GM18498 (cell line): ENCODE measurements at regions not wholly inside any gene's neighbourhood (a gene's known extent, or its start where the extent isn't known, plus 50 kb on each side); places are given as distances from the start of the nearest gene placed in this dataset.

Source experiments
- ATAC-seq: cut with Tn5 transposase; IDR thresholded peaks from one replicate; pipeline ENCODE4 v1.9.1; 2021; ENCODE audit warnings: mild to moderate bottlenecking, moderate library complexity; ENCODE audit not compliant: unreplicated experiment

- no peak for ATAC-seq
Measured at GRCh38 chr10:43943818-43944360, 295.2 kb upstream of the ZNF32 start.

- no peak for ATAC-seq
Measured at GRCh38 chr10:43943119-43943817, 294.6 kb upstream of the ZNF32 start.

- ATAC-seq = no peak
Measured at GRCh38 chr10:43942096-43942850, 293.6 kb upstream of the ZNF32 start.

- ATAC-seq = no peak
Measured at GRCh38 chr10:43940898-43941837, 292.5 kb upstream of the ZNF32 start.

GRCh38 chr10:43939939-43940820 lies 291.5 kb upstream of the ZNF32 start:
- no peak for ATAC-seq

DNA sequence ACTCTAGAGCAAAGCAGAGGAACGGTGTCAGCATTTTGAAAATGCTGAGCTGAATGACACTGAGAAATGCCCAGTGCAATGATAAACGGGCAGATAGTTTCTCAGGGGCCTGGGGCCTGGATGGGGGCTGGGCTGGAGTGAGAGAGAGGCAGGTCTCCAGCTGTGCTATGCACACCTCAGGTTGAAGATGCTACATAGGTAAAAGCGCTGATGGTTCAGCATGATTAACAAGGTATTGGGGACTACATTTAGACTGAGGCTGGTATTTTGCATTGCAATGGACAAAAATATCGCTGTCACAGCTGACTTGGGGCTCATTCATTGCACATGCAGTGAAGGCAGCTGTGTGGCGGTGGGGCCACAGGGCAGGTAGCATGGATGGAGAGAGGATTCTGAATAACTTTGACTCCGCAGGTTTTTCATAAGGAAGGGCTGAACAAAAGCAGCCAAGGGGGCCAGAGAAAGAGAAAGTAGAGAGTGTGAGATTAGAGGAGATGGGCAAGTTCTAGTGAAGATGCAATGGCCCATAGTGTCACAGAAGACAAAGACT lies 290.8 kb upstream of the ZNF32 start:
- ATAC-seq = no peak

DNA sequence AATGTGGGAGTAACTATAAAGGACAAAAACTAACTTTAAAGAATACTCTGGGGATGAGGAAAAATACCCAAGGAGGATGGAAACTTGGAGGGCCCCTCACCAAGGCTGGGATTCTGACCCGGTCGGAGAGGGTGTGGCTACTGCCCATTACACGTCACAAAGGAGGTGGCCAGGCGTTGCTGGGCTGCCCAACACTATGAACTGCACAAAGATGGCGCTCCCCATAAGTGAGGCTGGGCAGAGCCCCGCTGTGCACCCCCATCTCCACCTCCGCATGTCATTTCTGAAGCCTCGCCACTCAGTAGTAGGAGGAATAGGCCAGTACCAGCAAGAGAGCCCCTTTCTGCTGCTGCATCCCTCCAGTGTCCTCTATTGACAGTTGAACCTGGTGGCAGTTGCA lies 290.1 kb upstream of the ZNF32 start:
- ATAC-seq = no peak

- no peak for ATAC-seq
Measured at GRCh38 chr10:43931308-43931930, 282.7 kb upstream of the ZNF32 start.

- ATAC-seq = no peak
Measured at GRCh38 chr10:43930777-43931176, 282.1 kb upstream of the ZNF32 start.

GRCh38 chr10:43930243-43930642 lies 281.6 kb upstream of the ZNF32 start:
- no peak for ATAC-seq

DNA sequence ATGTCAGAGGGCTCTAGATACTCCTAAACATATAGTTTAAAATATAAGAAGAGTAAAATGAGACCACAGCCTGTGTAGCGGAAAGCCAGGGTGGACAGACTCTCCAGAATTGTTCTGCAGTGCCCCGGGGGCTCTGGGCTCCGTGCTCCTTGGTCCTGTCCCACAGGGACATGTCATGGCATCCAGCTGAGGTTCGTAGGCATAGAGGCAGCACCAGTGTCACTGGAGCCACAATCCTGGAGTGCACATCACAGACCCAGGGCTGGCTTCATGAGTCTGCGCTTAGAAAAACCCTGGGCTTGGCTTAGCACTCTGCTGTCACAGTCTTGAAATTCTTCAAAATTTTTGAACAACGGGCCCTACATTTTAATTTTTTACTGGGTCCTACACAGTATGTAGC lies 280.4 kb upstream of the ZNF32 start:
- ATAC-seq = no peak

DNA sequence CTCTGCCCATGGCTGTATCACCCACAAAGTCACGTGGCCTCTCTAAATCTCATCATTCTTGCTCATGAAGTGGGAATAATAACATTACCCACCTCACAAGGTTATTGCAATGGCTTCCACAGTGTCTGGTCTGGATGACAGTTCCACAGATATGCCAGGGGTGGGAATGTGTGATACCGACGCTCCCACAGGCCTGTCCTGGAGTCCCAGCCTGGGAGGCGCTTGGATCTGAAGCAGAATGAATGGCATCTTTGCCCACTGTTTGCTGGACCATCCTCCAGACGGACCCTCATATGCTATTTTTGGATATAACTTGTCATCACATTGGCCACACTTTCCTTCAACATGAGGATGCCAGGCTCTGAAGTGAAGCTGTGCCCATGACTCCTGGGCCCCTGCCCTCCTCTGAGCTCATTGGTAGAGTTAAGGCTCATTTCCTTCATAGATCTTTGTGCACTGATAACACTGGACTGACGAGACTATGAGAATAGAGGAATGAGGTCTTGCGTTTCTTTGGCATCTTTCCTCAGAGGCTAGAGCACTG lies 279.8 kb upstream of the ZNF32 start:
- ATAC-seq = no peak

- no peak for ATAC-seq
Measured at GRCh38 chr10:43926875-43927406, 278.3 kb upstream of the ZNF32 start.

GRCh38 chr10:43926371-43926770 lies 277.7 kb upstream of the ZNF32 start:
- no peak for ATAC-seq

- no peak for ATAC-seq
Measured at GRCh38 chr10:43925793-43926192, 277.1 kb upstream of the ZNF32 start.

DNA sequence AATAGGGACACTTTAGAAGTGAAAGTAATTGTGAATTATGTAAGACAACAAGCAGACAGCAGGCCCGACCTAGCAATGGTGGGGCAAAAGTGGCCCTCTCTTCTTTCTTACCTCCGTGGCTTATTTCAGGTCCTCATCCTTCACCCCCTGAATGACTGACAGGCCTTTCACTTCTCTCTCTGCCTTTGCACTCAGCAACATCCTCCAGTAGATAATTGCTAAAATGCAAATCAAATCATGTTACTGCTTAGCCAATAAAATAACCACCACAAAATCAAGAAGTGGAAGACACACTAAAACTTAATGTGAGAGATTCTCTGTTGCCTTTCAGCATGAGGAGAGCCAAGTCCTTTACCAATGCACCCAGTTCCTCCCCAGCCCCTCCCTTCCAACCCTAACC lies 274.6 kb upstream of the ZNF32 start:
- ATAC-seq = no peak

DNA sequence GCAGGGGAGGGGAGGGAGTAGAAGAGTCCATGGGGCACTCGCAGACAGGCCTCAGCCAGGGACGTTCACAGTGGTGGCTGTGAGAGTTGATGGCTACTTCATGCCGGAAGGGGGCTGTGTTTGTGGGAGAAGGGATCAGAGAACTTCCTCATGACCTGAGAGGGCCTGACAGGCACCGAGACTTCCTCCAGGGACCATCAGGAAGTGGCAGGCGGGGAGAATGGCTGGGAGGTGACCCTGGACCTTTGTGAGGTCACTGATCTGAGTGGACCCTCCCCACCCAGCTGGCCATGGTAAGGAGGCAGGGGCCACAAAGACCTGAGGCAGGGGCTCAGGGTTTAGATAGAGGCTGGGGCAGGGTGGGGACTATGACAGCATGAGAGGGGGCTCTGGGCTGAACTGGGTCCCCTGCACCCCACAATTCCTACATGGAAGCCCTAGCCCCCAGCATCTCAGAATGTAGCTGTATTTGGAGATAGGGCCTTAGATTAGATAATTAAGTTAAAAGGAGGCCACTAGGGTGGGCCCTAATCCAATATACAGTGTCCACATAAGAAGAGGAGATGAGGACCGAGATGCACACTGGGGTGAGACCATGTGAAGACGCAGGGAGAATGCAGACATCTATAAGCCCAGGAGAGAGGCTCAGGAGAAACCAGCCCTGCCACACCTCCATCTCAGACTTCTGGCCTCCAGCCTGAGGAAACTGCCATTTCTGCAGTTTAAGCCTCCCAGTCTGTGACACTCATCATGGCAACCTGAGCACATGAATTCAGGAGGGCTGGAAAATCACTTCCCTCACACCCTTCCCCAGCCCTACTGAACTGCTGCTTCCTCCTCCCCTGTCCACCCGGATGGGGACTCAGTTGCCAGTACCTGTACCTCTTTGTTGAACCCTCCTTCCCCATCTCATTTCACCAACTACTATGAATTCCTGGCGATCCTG lies 273.9 kb upstream of the ZNF32 start:
- no peak for ATAC-seq

GRCh38 chr10:43921881-43922280 lies 273.2 kb upstream of the ZNF32 start:
- no peak for ATAC-seq
